ENCODE measurements at regions not wholly inside any gene's neighbourhood (a gene's known extent, or its start where the extent isn't known, plus 50 kb on each side); places are given as distances from the start of the nearest gene placed in this dataset.

DNA sequence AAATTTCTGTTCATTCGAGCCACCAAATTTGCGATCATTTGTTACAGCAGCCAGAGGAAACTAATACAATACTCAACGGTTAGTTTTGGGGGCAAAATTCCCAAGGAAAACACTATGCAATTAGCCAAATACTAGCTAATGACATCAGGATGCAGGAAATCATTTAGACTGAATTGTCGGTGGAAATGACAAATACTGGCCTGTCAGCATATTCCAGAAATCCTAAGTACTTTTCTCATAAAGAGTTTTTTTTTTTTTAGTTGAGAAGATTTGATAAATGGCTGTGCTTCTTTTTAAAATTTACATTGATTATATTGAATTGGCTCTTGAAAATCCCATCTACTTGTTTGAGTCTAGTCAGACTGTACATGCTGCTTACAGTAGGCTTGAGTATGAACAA is 410.1 kb downstream of the SUCLG1 start (continued):
- no peak for TF ChIP-seq MYNN (IDR thresholded peaks at IDR 0.05)
- no peak for TF ChIP-seq MYNN (CRISPR knock-in tag; IDR thresholded peaks at IDR 0.05)
- no peak for TF ChIP-seq RBM14 (IDR thresholded peaks at IDR 0.05; ENCODE audit: borderline replicate concordance, insufficient read depth, low read depth, low read length)
- TF ChIP-seq ZBTB1 (CRISPR knock-in tag; IDR thresholded peaks at IDR 0.05; ENCODE audit: borderline replicate concordance, low read depth): no peak
- no peak for TF ChIP-seq CHD1 (IDR thresholded peaks at IDR 0.05; ENCODE audit: low read length)
- no peak for TF ChIP-seq ASH1L (IDR thresholded peaks at IDR 0.05; ENCODE audit: borderline replicate concordance, low read depth, partially characterized antibody)
- TF ChIP-seq ZNF316 (IDR thresholded peaks at IDR 0.05): peak; percentile 73
- TF ChIP-seq MAFF (IDR thresholded peaks at IDR 0.05; ENCODE audit: low read length): peak; percentile 48; the same call in 1 of the 2 replicates
- TF ChIP-seq BRD4 (IDR thresholded peaks at IDR 0.05): no peak
- no peak for TF ChIP-seq RBBP5 (IDR thresholded peaks at IDR 0.05; ENCODE audit: borderline replicate concordance, insufficient read depth, low read length, poor library complexity, severe bottlenecking)
- no peak for TF ChIP-seq TCF7 (IDR thresholded peaks at IDR 0.05; ENCODE audit: borderline replicate concordance)
- TF ChIP-seq RHOXF2B (CRISPR knock-in tag; conservative IDR thresholded peaks at IDR 0.05): no peak
- no peak for TF ChIP-seq BCL6 (CRISPR knock-in tag; IDR thresholded peaks at IDR 0.05)
- TF ChIP-seq ATF7 (IDR thresholded peaks at IDR 0.05): no peak
- TF ChIP-seq SAP30 (IDR thresholded peaks at IDR 0.05; ENCODE audit: borderline replicate concordance, insufficient read depth, low read depth, low read length, poor library complexity, severe bottlenecking): no peak
- TF ChIP-seq HSF4 (CRISPR knock-in tag; IDR thresholded peaks at IDR 0.05; ENCODE audit: borderline replicate concordance): no peak
- TF ChIP-seq PHF8 (IDR thresholded peaks at IDR 0.05; ENCODE audit: borderline replicate concordance, low read length): no peak
